GM12878 (cell line): ENCODE measurements at regions not wholly inside any gene's neighbourhood (a gene's known extent, or its start where the extent isn't known, plus 50 kb on each side); places are given as distances from the start of the nearest gene placed in this dataset.

Experiments
- ATAC-seq: fragments of 200-7000 bp; cut with Tn5 transposase; 3 replicates; pipeline ENCODE4 v1.9.1; 2020; ENCODE audit warnings: mild to moderate bottlenecking, moderate library complexity
- BruUV-seq: library from RNA; stranded (reverse); fragments of 400-500 nt; replicated peaks from 2 replicates; lab custom pipeline; 2021; lab: Mats Ljungman, UMichigan
- CTCF ChIA-PET: fragments of 300-600 bp; sonication (Branson Sonifier 250); formaldehyde crosslinking; extraction: SDS; loops from one replicate; lab custom pipeline; 2021; ENCODE audit warnings: inconsistent platforms; lab: Yijun Ruan, JAX
- POLR2A ChIA-PET: fragments of 350-600 bp; formaldehyde crosslinking; extraction: SDS; loops from one replicate; lab custom pipeline; 2021; ENCODE audit warnings: inconsistent platforms; lab: Charles Lee
- RAD21 ChIA-PET: fragments of 300-600 bp; sonication (Branson Sonifier 250); formaldehyde crosslinking; loops from one replicate; lab custom pipeline; 2023; ENCODE audit warnings: antibody characterized with exemption; ENCODE audit not compliant: unreplicated experiment; lab: Charles Lee
- SMC1A ChIA-PET: fragments of 300-600 bp; sonication (Branson Sonifier 250); formaldehyde crosslinking; loops from one replicate; lab custom pipeline; 2023; ENCODE audit not compliant: unreplicated experiment, uncharacterized antibody; lab: Charles Lee
- DNase-seq: peaks from one replicate; pipeline ENCODE4 v3.0.0-alpha.2; 2011; ENCODE audit warnings: low read depth, low spot score
- FAIRE-seq: peaks from 3 replicates; lab custom pipeline; 2011; peaks lifted over from hg19 to GRCh38; lab: Jason Lieb, UNC
- H2AFZ ChIP-seq: 2 replicates; pipeline ENCODE4 v1.6.0; 2011; ENCODE audit warnings: low read depth, low read length, control low read depth; ENCODE audit not compliant: control insufficient read depth
- H3K27ac ChIP-seq: 2 replicates; pipeline ENCODE4 v1.5.1; 2011; ENCODE audit warnings: control low read depth; ENCODE audit not compliant: control insufficient read depth, insufficient read depth
- H3K27me3 ChIP-seq, 2 experiments: replicated peaks in 1 of 2; 2 replicates each; pipeline versions ENCODE4 v1.6.0 to v1.6.1; 2011; ENCODE audit warnings: low read length in 1 of 2; ENCODE audit not compliant: control insufficient read depth in 2 of 2, insufficient read depth in 2 of 2
- H3K36me3 ChIP-seq, 2 experiments: 2 replicates each; pipeline ENCODE4 v1.5.1; 2011; ENCODE audit warnings: low read length in 1 of 2; ENCODE audit not compliant: control insufficient read depth in 2 of 2, insufficient read depth in 2 of 2
- H3K4me1 ChIP-seq: 2 replicates; pipeline ENCODE4 v1.6.1; 2011; ENCODE audit warnings: mild to moderate bottlenecking, low read length, moderate library complexity, mixed read lengths; ENCODE audit not compliant: control insufficient read depth, insufficient read depth
- H3K4me2 ChIP-seq: 2 replicates; pipeline ENCODE4 v1.6.0; 2011; ENCODE audit warnings: control low read depth; ENCODE audit not compliant: control insufficient read depth, insufficient read depth
- H3K4me3 ChIP-seq: fragments of 200-600 bp; sonication (generic); 2 replicates; pipeline ENCODE4 v1.5.1; 2016
- H3K79me2 ChIP-seq: 2 replicates; pipeline ENCODE4 v1.6.0; 2011; ENCODE audit warnings: low read length; ENCODE audit not compliant: control insufficient read depth, insufficient read depth
- H3K9ac ChIP-seq: 2 replicates; pipeline ENCODE4 v1.8.0; 2011; ENCODE audit warnings: low read length, control low read depth, mixed read lengths; ENCODE audit not compliant: control insufficient read depth, insufficient read depth
- H3K9me3 ChIP-seq: replicated peaks from 3 replicates; pipeline ENCODE4 v1.5.1; 2011; ENCODE audit warnings: mild to moderate bottlenecking, low read length; ENCODE audit not compliant: control insufficient read depth, insufficient read depth
- H4K20me1 ChIP-seq: 2 replicates; pipeline ENCODE4 v1.6.0; 2011; ENCODE audit not compliant: control insufficient read depth, insufficient read depth
- CHD4 ChIP-seq: fragments of 200-600 bp; sonication (generic); IDR thresholded peaks from 2 replicates; pipeline ENCODE4 v1.6.1; 2016; ENCODE audit warnings: mild to moderate bottlenecking
- EP300 ChIP-seq, 2 experiments: fragments of 150-350 bp in 1 of 2; IDR thresholded peaks; 2 replicates each; pipeline ENCODE4 v1.6.1; 2011 to 2012; ENCODE audit warnings: low read depth in 2 of 2, low read length in 2 of 2, borderline replicate concordance in 1 of 2, improper control_type of control experiment in 1 of 2, inconsistent platforms in 1 of 2; ENCODE audit not compliant: control insufficient read depth in 1 of 2
- ESRRA ChIP-seq: IDR thresholded peaks from 2 replicates; pipeline ENCODE4 v1.6.1; 2012; ENCODE audit warnings: mild to moderate bottlenecking, low read length, improper control_type of control experiment
- HCFC1 ChIP-seq: fragments of 150-350 bp; IDR thresholded peaks from 2 replicates; pipeline ENCODE4 v1.6.1; 2014; ENCODE audit warnings: low read length
- JUNB ChIP-seq: IDR thresholded peaks from 2 replicates; pipeline ENCODE4 v1.6.1; 2016; ENCODE audit warnings: antibody characterized with exemption, mild to moderate bottlenecking
- PAX8 ChIP-seq: fragments of 450-650 bp; IDR thresholded peaks from 2 replicates; pipeline ENCODE4 v1.6.1; 2017; ENCODE audit warnings: mild to moderate bottlenecking, moderate library complexity
- POU2F2 ChIP-seq: IDR thresholded peaks from 3 replicates; pipeline ENCODE4 v1.6.1; 2011; ENCODE audit warnings: low read depth, mild to moderate bottlenecking, low read length, borderline replicate concordance
- RBBP5 ChIP-seq: fragments of 200-600 bp; sonication (generic); conservative IDR thresholded peaks from 2 replicates; pipeline ENCODE4 v1.6.1; 2016
- RCOR1 ChIP-seq: conservative IDR thresholded peaks from 2 replicates; pipeline ENCODE4 v1.6.1; 2012; ENCODE audit warnings: low read depth, low read length, improper control_type of control experiment
- SKIL ChIP-seq: fragments of 450-650 bp; IDR thresholded peaks from 2 replicates; pipeline ENCODE4 v1.6.1; 2017; ENCODE audit warnings: mild to moderate bottlenecking, low read depth, inconsistent platforms; ENCODE audit not compliant: poor library complexity, severe bottlenecking
- SRF ChIP-seq, 2 experiments: IDR thresholded peaks; 2 replicates each; pipeline ENCODE4 v1.6.1; 2011; ENCODE audit warnings: low read depth in 2 of 2, low read length in 2 of 2, mild to moderate bottlenecking in 1 of 2, moderate library complexity in 1 of 2
- WGBS: methylation state at CpG from one replicate; pipeline ENCODE4 v1.1.6; 2016; ENCODE audit warnings: low lambda C conversion rate; ENCODE audit not compliant: insufficient replicate concordance, insufficient coverage; ENCODE audit errors: missing lambda C conversion rate; 5-methylcytosine and 5-hydroxymethylcytosine counted together
- in situ Hi-C: fragments of 300-500 bp; cut with MboI; formaldehyde crosslinking; loops from 9 replicates; pipeline ENCODE4 v1.14.3; 2018; ENCODE audit warnings: mixed read lengths
- intact Hi-C: fragments of 100-400 bp; cut with micrococcal nuclease; formaldehyde crosslinking; loops from one replicate; pipeline ENCODE4 v1.14.2; 2022; ENCODE audit not compliant: unreplicated experiment
- TF ChIP-seq, protein P1 (sequence below): IDR thresholded peaks from 2 replicates; pipeline ENCODE4 v1.6.1; 2011; ENCODE audit warnings: borderline replicate concordance, low read depth, mild to moderate bottlenecking, moderate library complexity, mixed read lengths, low read length; ENCODE audit not compliant: insufficient read depth; ENCODE audit errors: extremely low read length

GRCh38 chr7:155198196-155198892, 99.3 kb upstream of the INSIG1 start:
- intact Hi-C loops, result no loop called here
- CTCF ChIA-PET, result interaction anchor here (1.5 to 1.6 kb wide), 2 partner anchors 8 to 146 kb away, joined by 5 to 6 read pairs; no protein-coding TSS in a partner anchor
- in situ Hi-C loops, result no loop called here

GRCh38 chr7:155198901-155199845, 98.5 kb upstream of the INSIG1 start:
- H2AFZ ChIP-seq, result no peak overlapping the region; the same call in 1 of the 2 replicates
- H3K9ac ChIP-seq, result no peak overlapping the region
- ChIA-PET SMC1A (no interaction called here), CTCF (interaction anchor here (1.5 to 1.6 kb wide), 2 partner anchors 9 to 146 kb away, joined by 5 to 6 read pairs; no protein-coding TSS in a partner anchor), RAD21 (no interaction called here), POLR2A (interaction anchor here (2.0 kb wide), 1 partner anchor 99 kb away, joined by 6 read pairs; the partner anchor contains the start of gene INSIG1)
- H4K20me1 ChIP-seq, result no peaks in the 10 kb centered on the region
- peak overlapping the region; percentile 34 for H3K4me2 ChIP-seq
- H3K4me1 ChIP-seq, result peaks cover 16% of the 10 kb centered on the region
- in situ Hi-C loops (no loop called here), intact Hi-C loops (no loop called here)
- no peaks in the 10 kb centered on the region for H3K27me3 ChIP-seq
- H3K79me2 ChIP-seq, result no peaks in the 10 kb centered on the region
- DNase-seq (no peak), FAIRE-seq (peak; percentile 18), ATAC-seq (peak; percentile 87)
- no peaks in the 10 kb centered on the region for H3K36me3 ChIP-seq
- H3K9me3 ChIP-seq, result peaks cover 8% of the 10 kb centered on the region; the same call in 2 of the 3 replicates
- BruUV-seq, result no TSS peak
- peak overlapping the region; percentile 67 for H3K27ac ChIP-seq
- WGBS, result 51% methylated on average over 13 of the region's 13 CpGs
- no peak overlapping the region for H3K4me3 ChIP-seq
- TF ChIP-seq RCOR1, result no peak
- no peak for TF ChIP-seq PAX8
- TF ChIP-seq ESRRA, result no peak
- peak; percentile 31 to 59; a peak in 2 of 4 replicates for TF ChIP-seq EP300 (IDR thresholded peaks at IDR 0.05; ENCODE audit: borderline replicate concordance in 1 of 2, control insufficient read depth in 1 of 2, low read depth in 2 of 2, low read length in 2 of 2)
- no peak for TF ChIP-seq POU2F2
- no peak for TF ChIP-seq SKIL
- no peak for TF ChIP-seq RBBP5
- TF ChIP-seq SRF (IDR thresholded peaks at IDR 0.05; ENCODE audit: low read depth in 2 of 2, low read length in 2 of 2), result no peak
- TF ChIP-seq HCFC1, result no peak
- TF ChIP-seq JUNB, result peak; percentile 70

More at GRCh38 chr7:155198196-155198892, 99.3 kb upstream of the INSIG1 start:
- DNase-seq (no peak), ATAC-seq (no peak; the same call in 2 of the 3 replicates), FAIRE-seq (no peak)
- no peaks in the 10 kb centered on the region for H3K79me2 ChIP-seq
- ChIA-PET POLR2A (no interaction called here), RAD21 (no interaction called here), SMC1A (no interaction called here)
- WGBS, result 62% methylated on average over 22 of the region's 22 CpGs
- no peaks in the 10 kb centered on the region for H3K36me3 ChIP-seq
- TF ChIP-seq, protein P1, sequence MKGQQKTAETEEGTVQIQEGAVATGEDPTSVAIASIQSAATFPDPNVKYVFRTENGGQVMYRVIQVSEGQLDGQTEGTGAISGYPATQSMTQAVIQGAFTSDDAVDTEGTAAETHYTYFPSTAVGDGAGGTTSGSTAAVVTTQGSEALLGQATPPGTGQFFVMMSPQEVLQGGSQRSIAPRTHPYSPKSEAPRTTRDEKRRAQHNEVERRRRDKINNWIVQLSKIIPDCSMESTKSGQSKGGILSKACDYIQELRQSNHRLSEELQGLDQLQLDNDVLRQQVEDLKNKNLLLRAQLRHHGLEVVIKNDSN, result peak; percentile 16
- no peak for TF ChIP-seq CHD4
- BruUV-seq, result TSS peak; percentile 62
- H3K27me3 ChIP-seq, result no peaks in the 10 kb centered on the region
- H3K4me1 ChIP-seq, result peaks cover 14% of the 10 kb centered on the region
- H3K4me2 ChIP-seq, result peak overlapping the region; percentile 34
- peak overlapping the region; percentile 67 for H3K27ac ChIP-seq
- no peak overlapping the region for H3K9ac ChIP-seq
- no peak overlapping the region; the same call in 1 of the 2 replicates for H2AFZ ChIP-seq
- H4K20me1 ChIP-seq, result no peaks in the 10 kb centered on the region
- peaks cover 8% of the 10 kb centered on the region; the same call in 2 of the 3 replicates for H3K9me3 ChIP-seq
- no peak overlapping the region for H3K4me3 ChIP-seq
